ENCODE measurements at regions not wholly inside any gene's neighbourhood (a gene's known extent, or its start where the extent isn't known, plus 50 kb on each side); places are given as distances from the start of the nearest gene placed in this dataset.

GRCh38 chr10:8318956-8319355 is 264.5 kb downstream of the GATA3 start:
- Histone ChIP-seq H3K36me3 (no peaks in the 10 kb centered on the region), H3K4me1 (no peaks in the 10 kb centered on the region), H3K9me3 (no peaks in the 10 kb centered on the region), H3K27ac (no peak overlapping the region), H3K27me3 (peaks cover 13% of the 10 kb centered on the region), H3K4me3 (no peak overlapping the region)
- intact Hi-C loops (cut with DNase I): no loop called here
- TF ChIP-seq CTCF (IDR thresholded peaks at IDR 0.05): no peak
- no peak for ATAC-seq
- DNase-seq: no peak

GRCh38 chr10:8319704-8320103 is 265.2 kb downstream of the GATA3 start:
- Histone ChIP-seq H3K4me3 (no peak overlapping the region), H3K27ac (no peak overlapping the region), H3K36me3 (no peaks in the 10 kb centered on the region), H3K4me1 (no peaks in the 10 kb centered on the region), H3K9me3 (no peaks in the 10 kb centered on the region), H3K27me3 (peaks cover 13% of the 10 kb centered on the region)
- TF ChIP-seq CTCF (IDR thresholded peaks at IDR 0.05): no peak
- no peak for ATAC-seq
- intact Hi-C loops (cut with DNase I): no loop called here
- no peak for DNase-seq

DNA sequence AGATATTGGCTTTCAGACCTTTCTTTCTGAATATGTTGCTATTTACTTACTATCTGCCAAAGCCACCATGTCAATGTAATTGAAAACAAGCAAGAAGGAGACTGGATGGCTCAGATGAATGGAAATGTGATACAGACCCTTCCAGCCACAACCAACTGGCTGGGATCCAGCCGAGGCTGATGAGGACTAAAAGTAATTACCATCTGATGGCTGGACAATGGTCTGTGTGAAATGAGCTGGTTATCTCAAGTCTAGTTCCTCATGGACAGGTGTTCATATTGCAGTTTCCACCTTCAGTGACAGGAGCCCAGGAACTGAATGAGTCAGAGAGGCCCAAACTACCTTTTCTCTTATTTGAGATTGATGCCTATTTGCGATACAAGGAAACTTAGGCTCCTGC is 267.5 kb downstream of the GATA3 start:
- Histone ChIP-seq H3K4me1 (no peaks in the 10 kb centered on the region), H3K27ac (no peak overlapping the region), H3K36me3 (no peaks in the 10 kb centered on the region), H3K27me3 (peaks cover 21% of the 10 kb centered on the region), H3K4me3 (no peak overlapping the region), H3K9me3 (no peaks in the 10 kb centered on the region)
- intact Hi-C loops (cut with DNase I): no loop called here
- TF ChIP-seq CTCF (IDR thresholded peaks at IDR 0.05): no peak
- DNase-seq (no peak), ATAC-seq (no peak)

DNA sequence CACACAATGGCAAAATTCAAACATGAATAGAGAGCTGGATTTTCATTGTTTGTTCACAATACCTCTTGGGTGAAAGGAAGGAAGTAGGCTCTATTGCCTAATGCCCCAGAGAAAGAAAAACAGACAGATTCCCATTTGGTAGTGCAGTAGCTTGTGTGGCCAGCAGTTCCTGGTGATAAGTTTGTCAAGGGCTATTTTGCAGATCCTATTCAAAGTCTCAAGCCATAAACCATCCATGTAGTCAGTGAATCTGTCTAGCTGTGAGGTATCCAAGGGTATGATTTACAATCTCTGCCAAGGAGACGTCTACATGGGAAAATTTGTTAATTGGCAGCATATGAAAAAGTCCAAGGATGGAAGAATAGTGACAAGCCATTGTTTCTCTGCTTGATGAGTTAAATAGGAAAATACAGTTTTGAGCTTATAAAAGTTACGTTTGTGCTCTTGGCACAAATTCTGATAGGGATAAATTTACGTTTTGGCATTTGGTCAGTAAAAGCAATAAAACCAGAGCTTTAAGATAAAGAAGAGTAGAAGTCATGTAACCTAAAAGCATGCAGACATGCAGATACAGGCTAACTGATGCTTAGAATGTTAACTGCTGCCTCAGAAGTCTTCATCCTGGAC is 269.1 kb downstream of the GATA3 start:
- no peak for DNase-seq
- Histone ChIP-seq H3K27me3 (peaks cover 23% of the 10 kb centered on the region), H3K9me3 (no peaks in the 10 kb centered on the region), H3K36me3 (no peaks in the 10 kb centered on the region), H3K4me1 (no peaks in the 10 kb centered on the region), H3K4me3 (no peak overlapping the region), H3K27ac (no peak overlapping the region)
- no peak for ATAC-seq
- TF ChIP-seq CTCF (IDR thresholded peaks at IDR 0.05): no peak
- intact Hi-C loops (cut with DNase I): no loop called here

DNA sequence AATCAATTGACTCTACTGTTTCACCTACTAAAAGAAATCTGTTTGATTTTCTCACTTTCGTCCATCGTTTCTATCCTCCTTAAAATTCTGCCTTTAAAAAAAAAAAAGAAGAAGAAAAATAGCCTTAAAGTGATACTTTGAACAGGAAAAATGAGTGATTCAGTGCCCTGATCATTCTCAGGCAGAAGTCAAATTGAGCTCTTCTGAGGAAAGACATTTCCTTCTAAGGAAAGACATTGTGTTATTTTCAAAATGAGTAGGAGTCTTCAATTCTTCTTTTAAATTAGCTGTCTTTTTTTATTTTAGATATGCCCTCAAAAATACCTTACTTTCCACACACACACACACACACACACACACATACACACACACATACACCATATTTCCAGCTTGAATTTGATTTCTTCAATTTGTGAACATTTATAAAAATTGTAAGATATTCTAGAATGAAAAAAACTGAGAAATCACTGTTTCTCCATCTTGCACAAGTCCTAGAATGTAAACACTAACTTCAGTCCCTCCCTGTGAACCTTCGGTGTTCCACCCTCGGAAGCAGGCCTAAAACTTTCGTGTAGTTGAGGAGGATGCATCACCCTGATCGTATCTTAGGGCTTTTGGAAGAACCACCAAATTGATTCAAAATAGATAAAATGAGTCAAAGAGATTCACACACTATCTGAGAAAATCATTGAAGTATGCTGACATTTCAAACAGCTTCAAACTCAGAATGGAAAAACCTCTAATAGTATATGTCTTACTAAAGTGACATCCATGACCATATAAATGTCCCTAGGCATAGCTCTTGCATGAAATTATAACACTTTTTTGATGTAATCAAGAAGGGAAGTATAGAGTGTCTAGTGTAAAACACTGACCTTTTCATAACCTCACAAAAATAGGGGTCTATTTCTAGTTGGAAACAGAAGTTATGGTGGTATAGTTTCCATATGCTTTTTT is 270.8 kb downstream of the GATA3 start:
- Histone ChIP-seq H3K27me3 (peaks cover 17% of the 10 kb centered on the region), H3K9me3 (no peaks in the 10 kb centered on the region), H3K4me3 (no peak overlapping the region), H3K4me1 (no peaks in the 10 kb centered on the region), H3K36me3 (no peaks in the 10 kb centered on the region), H3K27ac (no peak overlapping the region)
- no peak for TF ChIP-seq CTCF (IDR thresholded peaks at IDR 0.05)
- intact Hi-C loops (cut with DNase I): no loop called here
- DNase-seq (no peak), ATAC-seq (no peak)
